H9 (cell line): ENCODE measurements at regions not wholly inside any gene's neighbourhood (a gene's known extent, or its start where the extent isn't known, plus 50 kb on each side); places are given as distances from the start of the nearest gene placed in this dataset.

Source experiments
- DNase-seq: peaks from one replicate; pipeline ENCODE4 v3.0.0-alpha.2; 2017
- H2AFZ ChIP-seq: one replicate; pipeline ENCODE4 v1.6.1; 2013; ENCODE audit warnings: mild to moderate bottlenecking, low read length, control low read depth, moderate library complexity
- H2AK5ac ChIP-seq: 2 replicates; pipeline ENCODE4 v1.6.1; 2013; ENCODE audit warnings: low read length, control low read depth, mixed read lengths; ENCODE audit not compliant: insufficient read length
- H2BK120ac ChIP-seq: one replicate; pipeline ENCODE4 v1.6.1; 2013; ENCODE audit warnings: low read depth, mild to moderate bottlenecking, low read length, control low read depth, inconsistent platforms; ENCODE audit not compliant: poor library complexity, severe bottlenecking
- H2BK12ac ChIP-seq: 2 replicates; pipeline ENCODE4 v1.6.1; 2013; ENCODE audit warnings: low read length, control low read depth, mixed read lengths, low read depth; ENCODE audit not compliant: insufficient read length
- H2BK15ac ChIP-seq: 2 replicates; pipeline ENCODE4 v1.6.1; 2013; ENCODE audit warnings: low read depth, low read length, control low read depth
- H2BK20ac ChIP-seq: one replicate; pipeline ENCODE4 v1.6.1; 2013; ENCODE audit warnings: low read depth, mild to moderate bottlenecking, low read length, control low read depth, inconsistent platforms; ENCODE audit not compliant: poor library complexity, severe bottlenecking
- H2BK5ac ChIP-seq: 2 replicates; pipeline ENCODE4 v1.6.1; 2013; ENCODE audit warnings: low read length, control low read depth, mixed read lengths; ENCODE audit not compliant: insufficient read length
- H3K14ac ChIP-seq: 2 replicates; pipeline ENCODE4 v1.6.1; 2013; ENCODE audit warnings: low read length, control low read depth; ENCODE audit not compliant: insufficient read depth
- H3K18ac ChIP-seq: 2 replicates; pipeline ENCODE4 v1.6.1; 2013; ENCODE audit warnings: low read depth, mild to moderate bottlenecking, mixed read lengths, low read length, control low read depth; ENCODE audit not compliant: insufficient read length
- H3K23ac ChIP-seq: 2 replicates; pipeline ENCODE4 v1.6.1; 2013; ENCODE audit warnings: low read length, control low read depth, mixed read lengths, low read depth; ENCODE audit not compliant: insufficient read length
- H3K23me2 ChIP-seq: 2 replicates; pipeline ENCODE4 v1.6.1; 2013; ENCODE audit warnings: low read depth, mild to moderate bottlenecking, mixed read lengths, low read length, control low read depth; ENCODE audit not compliant: insufficient read length, poor library complexity, severe bottlenecking
- H3K27ac ChIP-seq: 2 replicates; pipeline ENCODE4 v1.5.1; 2013; ENCODE audit warnings: low read length, control low read depth, mixed read lengths, low read depth; ENCODE audit not compliant: insufficient read length
- H3K27me3 ChIP-seq: 2 replicates; pipeline ENCODE4 v1.6.1; 2013; ENCODE audit warnings: low read length, control low read depth, inconsistent platforms; ENCODE audit not compliant: insufficient read depth
- H3K4ac ChIP-seq: 2 replicates; pipeline ENCODE4 v1.6.1; 2013; ENCODE audit warnings: low read depth, mild to moderate bottlenecking, control low read depth, inconsistent platforms, low read length, moderate library complexity
- H3K4me1 ChIP-seq: 2 replicates; pipeline ENCODE4 v1.6.1; 2013; ENCODE audit warnings: low read length, control low read depth, inconsistent platforms; ENCODE audit not compliant: insufficient read depth
- H3K4me2 ChIP-seq: 2 replicates; pipeline ENCODE4 v1.6.1; 2013; ENCODE audit warnings: low read length, control low read depth, mixed read lengths; ENCODE audit not compliant: insufficient read length, insufficient read depth
- H3K56ac ChIP-seq: 2 replicates; pipeline ENCODE4 v1.6.1; 2013; ENCODE audit warnings: low read depth, mild to moderate bottlenecking, mixed read lengths, low read length, control low read depth; ENCODE audit not compliant: insufficient read length
- H3K79me1 ChIP-seq: 2 replicates; pipeline ENCODE4 v1.6.1; 2013; ENCODE audit warnings: low read depth, mild to moderate bottlenecking, moderate library complexity, low read length, control low read depth, inconsistent platforms; ENCODE audit not compliant: insufficient read depth, poor library complexity, severe bottlenecking
- H3K79me2 ChIP-seq: 2 replicates; pipeline ENCODE4 v1.6.1; 2013; ENCODE audit warnings: low read length, control low read depth, inconsistent platforms; ENCODE audit not compliant: insufficient read depth
- H3K9ac ChIP-seq: 2 replicates; pipeline ENCODE4 v1.6.1; 2013; ENCODE audit warnings: low read length, control low read depth, mixed read lengths; ENCODE audit not compliant: insufficient read length; ENCODE audit errors: extremely low read depth
- H3K9me3 ChIP-seq: one replicate; pipeline ENCODE4 v1.6.1; 2013; ENCODE audit warnings: low read depth, low read length, inconsistent platforms; ENCODE audit not compliant: control insufficient read depth
- H3T11ph ChIP-seq: one replicate; pipeline ENCODE4 v1.6.1; 2013; ENCODE audit warnings: mild to moderate bottlenecking, low read length, control low read depth, inconsistent platforms
- H4K20me1 ChIP-seq: one replicate; pipeline ENCODE4 v1.6.1; 2013; ENCODE audit not compliant: control insufficient read depth, insufficient read length, insufficient read depth
- H4K5ac ChIP-seq: 2 replicates; pipeline ENCODE4 v1.6.1; 2013; ENCODE audit warnings: low read depth, mild to moderate bottlenecking, mixed read lengths, low read length, control low read depth; ENCODE audit not compliant: insufficient read length
- H4K8ac ChIP-seq: replicated peaks from 2 replicates; pipeline ENCODE4 v1.6.1; 2013; ENCODE audit warnings: low read length, control low read depth, mixed read lengths, low read depth; ENCODE audit not compliant: insufficient read length
- H4K91ac ChIP-seq: 2 replicates; pipeline ENCODE4 v1.6.1; 2013; ENCODE audit warnings: low read depth, mild to moderate bottlenecking, moderate library complexity, mixed read lengths, low read length, control low read depth; ENCODE audit not compliant: insufficient read length
- H3K27ac Mint-ChIP-seq, 3 experiments: 2 replicates in 2 of 3; 3 replicates in 1 of 3; pipeline ENCODE4 v1.8.0; 2020 to 2021; ENCODE audit warnings: mixed read lengths in 3 of 3, mild to moderate bottlenecking in 1 of 3, moderate library complexity in 1 of 3
- H3K27me3 Mint-ChIP-seq: 2 replicates; pipeline ENCODE4 v1.8.0; 2021; ENCODE audit warnings: low read depth, mild to moderate bottlenecking, moderate library complexity, mixed read lengths
- H3K36me3 Mint-ChIP-seq, 3 experiments: 2 replicates in 2 of 3; 3 replicates in 1 of 3; pipeline ENCODE4 v1.8.0; 2020 to 2021; ENCODE audit warnings: low read depth in 3 of 3, mixed read lengths in 3 of 3; ENCODE audit not compliant: insufficient read depth in 1 of 3
- H3K4me1 Mint-ChIP-seq, 2 experiments: 2 replicates each; pipeline ENCODE4 v1.8.0; 2020; ENCODE audit warnings: mixed read lengths in 2 of 2
- H3K4me3 Mint-ChIP-seq, 2 experiments: 2 replicates in 1 of 2; 3 replicates in 1 of 2; pipeline ENCODE4 v1.8.0; 2020 to 2021; ENCODE audit warnings: mild to moderate bottlenecking in 2 of 2, mixed read lengths in 2 of 2, moderate library complexity in 1 of 2
- H3K9me3 Mint-ChIP-seq, 2 experiments: 2 replicates in 1 of 2; 3 replicates in 1 of 2; pipeline ENCODE4 v1.8.0; 2020; ENCODE audit warnings: mild to moderate bottlenecking in 2 of 2, mixed read lengths in 2 of 2, moderate library complexity in 1 of 2
- CTCF ChIP-seq: fragments of 200-600 bp; sonication (generic); conservative IDR thresholded peaks from 3 replicates; pipeline ENCODE4 v1.8.0; 2021; ENCODE audit warnings: antibody characterized with exemption, mild to moderate bottlenecking
- WGBS: extraction: QIAGEN DNeasy Blood & Tissue Kit; methylation state at CpG from one replicate; pipeline ENCODE4 v1.1.7; 2013; ENCODE audit warnings: missing lambda C conversion rate, low lambda C conversion rate, mixed read lengths; ENCODE audit not compliant: insufficient read length; ENCODE audit errors: extremely low coverage; 5-methylcytosine and 5-hydroxymethylcytosine counted together

GRCh38 chr13:82569581-82569980, 1312.7 kb downstream of the SLITRK1 start:
- no peak overlapping the region for H4K5ac ChIP-seq
- no peaks in the 10 kb centered on the region for H3K9me3 ChIP-seq
- H4K8ac ChIP-seq = no peak overlapping the region
- no peak overlapping the region for H2BK12ac ChIP-seq
- no peak overlapping the region for H3T11ph ChIP-seq
- TF ChIP-seq CTCF = no peak
- H3K18ac ChIP-seq = no peak overlapping the region
- no peak overlapping the region for H3K4ac ChIP-seq
- H2AFZ ChIP-seq = no peak overlapping the region
- H4K91ac ChIP-seq = no peak overlapping the region
- H3K27me3 ChIP-seq = no peaks in the 10 kb centered on the region
- H3K14ac ChIP-seq = no peak overlapping the region
- no peaks in the 10 kb centered on the region for H4K20me1 ChIP-seq
- no peak overlapping the region for H3K4me3 Mint-ChIP-seq
- no peak overlapping the region for H3K4me2 ChIP-seq
- H3K4me1 Mint-ChIP-seq = peaks cover 4 to 7% of the 10 kb centered on the region in 2 experiments; a peak in 3 of 4 replicates
- no peak overlapping the region for H3K56ac ChIP-seq
- no peak overlapping the region for H2BK5ac ChIP-seq
- no peak overlapping the region for H2AK5ac ChIP-seq
- no peaks in the 10 kb centered on the region for H3K4me1 ChIP-seq
- DNase-seq = no peak
- no peak overlapping the region for H3K9ac ChIP-seq
- peaks cover 6 to 9% of the 10 kb centered on the region in 2 experiments for H3K9me3 Mint-ChIP-seq
- H3K23me2 ChIP-seq = no peaks in the 10 kb centered on the region
- no peak overlapping the region for H2BK120ac ChIP-seq
- H2BK15ac ChIP-seq = no peak overlapping the region
- no peaks in the 10 kb centered on the region for H3K79me1 ChIP-seq
- no peak overlapping the region for H3K27ac ChIP-seq
- H3K79me2 ChIP-seq = no peaks in the 10 kb centered on the region
- H3K23ac ChIP-seq = no peak overlapping the region
- H2BK20ac ChIP-seq = no peak overlapping the region
- WGBS = no CpG with 5 or more reads among the region's 1 CpG
- H3K36me3 Mint-ChIP-seq = peaks cover 2 to 7% (median 4%) of the 10 kb centered on the region in 3 experiments; a peak in 4 of 7 replicates
- no peaks in the 10 kb centered on the region for H3K27me3 Mint-ChIP-seq
- H3K27ac Mint-ChIP-seq = no peak overlapping the region
